ENCODE measurements at regions not wholly inside any gene's neighbourhood (a gene's known extent, or its start where the extent isn't known, plus 50 kb on each side); places are given as distances from the start of the nearest gene placed in this dataset.
A peak's percentile ranks its signal among the peaks of the same experiment; 100 is the strongest.

GRCh38 chr9:106339882-106340281 is 523.1 kb upstream of the ZNF462 start:
- DNase-seq = no peak

- no peak for DNase-seq
These were observed 512.2 kb upstream of the ZNF462 start for GRCh38 chr9:106350777-106351176.

DNA sequence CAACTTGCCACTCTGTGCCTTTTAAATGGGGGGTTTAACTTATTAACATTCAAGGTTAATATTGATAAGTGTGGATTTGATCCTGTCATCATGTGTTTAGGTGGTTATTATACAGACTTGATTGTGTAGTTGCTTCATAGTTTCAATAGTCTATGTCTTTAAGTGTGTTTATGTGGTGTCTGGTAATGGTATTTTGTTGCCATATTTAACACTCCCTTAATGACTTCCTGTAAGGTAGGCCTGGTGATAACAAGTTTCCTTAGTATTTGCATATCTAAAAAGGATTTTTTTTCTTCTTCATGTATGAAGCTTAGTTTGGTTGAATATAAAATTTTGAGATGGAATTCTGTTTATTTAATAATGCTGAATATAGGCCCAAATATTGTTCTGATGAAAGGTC is 506.0 kb upstream of the ZNF462 start:
- no peak for DNase-seq

DNA sequence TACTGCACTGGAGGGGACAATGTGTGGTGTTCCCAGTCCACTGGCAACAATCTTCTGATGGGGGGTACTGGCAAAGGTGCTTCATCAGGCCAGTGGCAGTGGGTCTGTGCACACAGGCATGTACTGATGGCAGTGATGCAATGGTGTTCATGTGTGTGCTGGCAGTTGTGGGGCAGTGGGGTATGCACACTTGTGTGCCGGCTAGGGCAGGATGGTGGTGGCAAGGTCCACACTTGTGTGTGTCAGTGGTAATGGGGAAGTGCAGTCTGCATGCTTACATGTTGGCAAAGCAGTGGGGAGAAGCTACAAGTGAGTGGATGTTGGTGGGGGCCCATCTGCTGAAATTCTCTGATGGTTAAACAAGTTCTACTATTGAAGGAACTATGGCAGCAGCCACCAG is 504.6 kb upstream of the ZNF462 start:
- DNase-seq = no peak

GRCh38 chr9:106376689-106377088 is 486.3 kb upstream of the ZNF462 start:
- DNase-seq = no peak

GRCh38 chr9:106383072-106383471 is 479.9 kb upstream of the ZNF462 start:
- DNase-seq = no peak

DNA sequence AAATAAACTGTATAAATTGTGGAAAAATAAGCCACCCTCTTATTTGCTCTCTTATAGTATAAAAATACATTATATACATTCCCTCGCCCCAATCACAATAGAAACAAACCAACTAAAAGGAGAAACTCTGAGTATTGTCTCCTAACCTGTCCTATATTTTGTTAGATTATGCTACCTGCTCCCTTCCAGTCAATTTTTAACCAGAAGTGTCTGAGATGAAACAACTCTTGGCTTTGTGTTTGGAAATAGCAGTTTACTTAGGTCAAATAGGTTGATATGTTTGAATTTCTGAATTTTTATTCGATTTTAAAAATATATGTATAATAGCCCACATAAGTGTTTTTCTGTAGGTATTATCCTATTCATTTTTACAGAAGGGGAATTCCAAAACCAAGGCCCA is 475.0 kb upstream of the ZNF462 start:
- no peak for DNase-seq

- no peak for DNase-seq
These were observed 469.7 kb upstream of the ZNF462 start for GRCh38 chr9:106393226-106393625.

DNA sequence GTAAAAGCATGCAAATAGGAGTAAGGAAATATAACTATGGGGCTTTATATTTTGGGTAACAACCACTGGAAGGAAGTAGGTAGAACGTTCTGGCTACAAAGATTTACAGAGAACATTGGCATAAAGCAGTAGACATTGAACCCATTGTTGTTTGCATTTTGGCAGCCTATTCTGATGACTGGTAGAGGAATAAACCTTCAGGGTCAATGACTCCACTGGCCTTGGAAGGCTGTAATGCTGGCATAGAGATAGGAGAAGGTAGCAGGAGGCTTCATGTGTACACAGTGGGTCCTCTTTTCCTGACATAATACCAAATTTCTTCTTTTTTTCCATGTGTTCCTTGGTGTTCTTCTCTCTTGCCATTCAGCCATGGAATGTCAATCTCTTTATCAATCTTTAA is 462.8 kb upstream of the ZNF462 start:
- DNase-seq = no peak

DNA sequence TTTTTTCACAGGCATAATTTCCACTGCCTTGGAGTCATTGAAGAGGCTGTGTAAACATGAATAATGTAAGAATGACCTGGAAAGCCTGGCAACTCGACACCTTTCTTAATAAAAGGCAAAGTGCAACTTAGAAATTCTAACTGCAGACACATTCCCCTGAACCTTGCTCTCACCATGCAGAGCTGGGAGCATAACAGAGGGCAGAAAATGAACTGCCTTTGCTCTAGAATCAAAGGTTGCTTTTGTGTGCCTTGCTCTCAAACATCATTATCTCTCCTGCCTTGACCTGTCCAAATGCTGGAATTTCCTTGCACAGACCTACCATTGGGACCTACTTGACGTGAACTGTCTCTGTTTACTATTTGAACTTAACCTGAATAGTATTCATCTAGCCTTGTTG is 462.0 kb upstream of the ZNF462 start:
- DNase-seq = no peak

- no peak for DNase-seq
These were observed 459.9 kb upstream of the ZNF462 start for GRCh38 chr9:106403081-106403480.

GRCh38 chr9:106404137-106404536 is 458.8 kb upstream of the ZNF462 start:
- no peak for DNase-seq

DNA sequence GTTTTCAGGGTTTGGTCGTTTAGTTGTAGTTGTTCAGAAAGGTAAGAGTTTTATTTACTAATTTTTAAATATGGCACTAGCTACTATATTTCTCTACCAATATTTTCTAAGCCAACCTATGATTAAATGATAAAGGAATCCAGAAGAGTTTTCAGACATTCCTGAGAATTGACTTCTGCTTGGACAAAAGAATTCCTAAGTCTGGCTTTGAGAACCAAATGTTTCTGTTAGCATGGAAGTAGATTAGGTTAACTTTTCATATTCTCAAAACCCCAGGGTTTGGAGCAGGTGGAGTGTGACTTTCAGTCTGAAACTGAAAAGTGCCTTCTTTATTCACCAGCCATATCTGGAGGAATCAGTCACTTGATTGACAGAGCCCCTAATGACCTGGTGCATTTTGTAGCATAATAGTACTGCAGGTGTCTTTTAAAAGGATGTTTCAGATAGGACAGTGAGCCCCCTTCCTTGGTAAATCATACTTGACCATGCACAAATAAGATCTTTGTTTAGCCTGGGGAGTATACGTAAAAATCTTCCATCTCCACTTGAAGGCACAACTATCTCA is 457.0 kb upstream of the ZNF462 start:
- DNase-seq = no peak

- no peak for DNase-seq
These were observed 448.9 kb upstream of the ZNF462 start for GRCh38 chr9:106414042-106414441.

GRCh38 chr9:106417685-106418084 is 445.3 kb upstream of the ZNF462 start:
- DNase-seq = no peak

GRCh38 chr9:106419829-106420228 is 443.1 kb upstream of the ZNF462 start:
- DNase-seq = no peak

DNA sequence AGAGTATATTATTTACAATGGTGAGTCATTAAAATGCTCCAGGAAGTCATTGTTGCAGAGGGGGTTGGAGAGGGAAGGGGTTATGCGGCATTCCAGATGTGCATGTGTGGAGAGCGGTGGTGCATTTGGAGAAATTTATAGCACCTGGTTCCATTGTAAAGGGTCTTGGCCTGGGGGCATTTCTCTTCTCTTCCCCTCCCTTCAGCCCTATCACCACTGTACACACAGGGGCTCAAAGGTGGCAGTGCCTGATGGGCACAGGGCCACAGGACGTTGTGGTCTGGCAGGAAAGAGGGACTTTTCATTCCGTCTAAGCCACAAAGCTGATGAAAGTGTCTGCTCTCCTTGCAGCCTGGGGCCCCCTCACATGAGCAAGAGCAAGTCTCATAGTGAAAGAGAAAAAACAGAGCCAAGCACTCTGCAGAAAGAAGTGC is 442.4 kb upstream of the ZNF462 start:
- DNase-seq = no peak

GRCh38 chr9:106421772-106422171 is 441.2 kb upstream of the ZNF462 start:
- no peak for DNase-seq

GRCh38 chr9:106423575-106423974 is 439.4 kb upstream of the ZNF462 start:
- no peak for DNase-seq

DNA sequence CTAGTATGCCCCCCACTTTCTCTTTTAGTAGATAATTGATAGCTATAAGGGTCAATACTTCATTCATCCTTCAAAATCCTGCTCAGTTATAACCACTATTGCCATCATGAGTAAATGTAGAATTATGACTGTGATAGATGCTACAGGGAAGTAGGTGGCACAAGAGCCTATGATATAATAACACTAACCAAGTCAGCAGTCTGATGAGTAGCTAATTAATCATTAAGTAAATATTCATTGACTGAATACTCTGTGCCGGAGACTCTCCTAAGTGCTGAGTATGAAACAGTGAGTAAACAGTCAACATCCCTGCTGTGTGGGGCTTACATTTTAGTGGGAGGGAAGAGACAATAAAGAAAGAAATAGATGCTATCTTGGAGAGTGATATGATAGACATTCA is 430.3 kb upstream of the ZNF462 start:
- no peak for DNase-seq

DNA sequence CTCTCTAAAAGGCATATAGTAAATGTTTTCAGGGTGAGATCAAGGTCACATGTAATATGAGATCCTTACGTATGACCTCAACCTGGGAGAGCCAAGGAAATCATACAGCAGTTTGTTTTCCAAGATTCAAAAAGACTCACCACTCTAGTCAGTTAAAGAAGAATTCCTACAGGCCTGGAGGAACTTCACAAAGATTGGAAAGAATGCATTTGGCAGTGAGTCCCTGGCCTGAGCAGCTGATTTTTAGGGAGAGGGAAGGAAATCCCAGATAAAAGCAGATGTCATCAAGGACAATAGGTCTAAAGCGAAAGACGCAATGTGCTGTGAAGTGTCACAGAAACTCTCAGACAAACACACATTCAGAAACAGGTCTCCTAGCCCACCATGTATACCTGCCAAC is 424.0 kb upstream of the ZNF462 start:
- peak; percentile 56 for DNase-seq

DNA sequence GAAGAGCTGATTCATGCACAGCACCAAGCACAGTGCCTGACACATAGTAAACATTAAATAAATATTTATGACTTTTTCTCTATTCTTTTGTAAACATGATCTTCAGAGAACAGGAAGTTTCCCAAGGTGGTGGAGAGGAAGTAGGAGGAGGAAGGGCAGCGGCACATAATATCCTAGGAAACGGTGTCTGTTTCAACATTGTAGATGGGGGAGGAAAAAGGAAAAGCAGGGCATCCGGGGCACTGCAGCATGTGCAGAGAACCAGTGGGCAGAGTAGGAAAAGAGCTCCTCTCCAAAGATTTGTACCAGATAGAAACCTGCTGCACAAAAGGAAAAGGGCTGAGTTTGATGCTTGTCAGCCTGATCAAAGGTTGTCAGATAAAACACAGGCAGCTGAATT is 421.7 kb upstream of the ZNF462 start:
- no peak for DNase-seq

DNA sequence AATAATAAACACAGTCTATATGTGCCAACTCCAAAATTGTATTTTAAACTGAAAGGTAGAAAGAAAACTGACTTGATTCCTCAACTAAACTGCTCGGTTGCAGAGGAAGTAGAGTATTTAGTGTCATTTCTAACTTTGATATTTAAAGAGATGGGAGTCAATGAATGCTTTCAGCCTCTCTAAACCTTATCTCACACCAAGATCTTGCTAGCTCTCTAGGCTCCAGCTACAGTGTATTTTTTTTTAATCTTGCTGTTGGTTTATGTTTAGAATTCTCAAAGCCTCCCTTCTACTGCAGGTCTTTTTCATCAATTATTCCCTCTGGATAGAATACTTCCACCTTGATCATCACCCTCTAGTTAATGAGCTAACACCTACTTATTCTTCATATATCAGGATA is 419.4 kb upstream of the ZNF462 start:
- DNase-seq = no peak

DNA sequence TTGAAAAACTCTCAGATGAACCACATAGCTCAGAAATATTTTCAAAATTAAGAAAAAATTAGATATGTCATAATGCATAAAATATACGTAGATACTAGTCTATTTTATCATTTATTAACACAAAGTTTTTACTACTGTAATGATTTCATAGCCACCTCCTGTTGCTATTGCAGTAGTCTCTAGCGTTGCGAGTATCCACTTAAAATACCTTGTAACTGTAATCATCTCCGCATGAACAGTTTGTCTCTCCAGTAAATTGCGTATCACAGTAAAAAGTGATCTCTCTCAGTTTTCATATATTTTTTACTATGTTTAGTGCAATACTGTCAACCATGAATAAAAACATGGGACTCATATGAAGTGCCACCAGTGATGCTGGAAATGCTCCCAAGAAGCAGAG is 417.9 kb upstream of the ZNF462 start:
- DNase-seq = no peak

DNA sequence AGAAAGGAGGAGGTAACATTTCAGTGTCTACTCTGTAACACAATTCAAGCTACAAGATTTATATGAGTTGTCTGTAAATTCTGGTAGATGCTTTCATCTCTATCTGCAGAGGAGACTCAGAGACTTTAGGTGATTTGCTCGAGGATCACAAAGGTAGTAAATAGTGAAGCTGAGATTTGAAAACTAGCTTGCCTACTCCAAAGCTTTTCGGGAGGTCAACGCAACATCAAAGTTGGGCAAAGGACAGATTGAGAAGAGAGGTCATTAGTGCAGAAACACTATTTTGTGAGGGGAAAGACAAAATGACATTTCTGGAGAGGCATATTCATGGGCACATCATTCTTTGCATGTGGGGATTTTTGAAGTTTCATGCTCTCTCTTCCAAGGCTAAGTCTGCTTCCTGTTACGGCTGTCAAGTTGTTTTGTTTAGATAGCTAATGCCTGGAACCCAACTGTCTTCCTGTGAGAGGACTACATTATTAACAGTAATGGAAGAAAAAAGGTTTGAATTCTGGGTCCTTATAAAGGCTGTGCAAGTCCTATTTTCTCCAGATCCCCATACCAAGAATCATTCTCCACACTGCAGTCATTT is 413.5 kb upstream of the ZNF462 start:
- no peak for DNase-seq

Data from right forelimb (tissue), 1 donor.